ENCODE measurements at regions not wholly inside any gene's neighbourhood (a gene's known extent, or its start where the extent isn't known, plus 50 kb on each side); places are given as distances from the start of the nearest gene placed in this dataset.
"Not testable (repeated sequence)": the region's sequence is repeated elsewhere in the genome, so short reads cannot be mapped to it uniquely, and the experiment has no call there.

DNA sequence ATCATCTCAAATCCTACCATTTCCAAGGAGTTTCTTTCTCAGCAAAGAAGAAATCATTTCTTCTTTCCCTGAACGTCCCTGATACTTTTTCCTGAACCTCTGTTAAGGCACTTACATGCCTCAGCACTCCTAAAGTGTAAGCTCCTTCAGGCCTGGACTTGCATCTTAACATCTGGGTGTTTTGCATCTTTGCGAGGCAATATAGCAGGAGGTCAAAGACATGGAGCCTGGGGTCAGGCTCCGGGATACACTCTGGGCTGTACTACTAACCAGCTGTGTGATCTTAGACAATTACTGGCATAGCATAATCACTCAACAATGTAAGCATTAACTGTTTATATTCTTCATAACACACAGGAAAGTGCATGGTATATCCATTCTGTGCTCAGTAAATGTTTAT, 275.5 kb upstream of the BOD1L1 start:
- no peak for DNase-seq

DNA sequence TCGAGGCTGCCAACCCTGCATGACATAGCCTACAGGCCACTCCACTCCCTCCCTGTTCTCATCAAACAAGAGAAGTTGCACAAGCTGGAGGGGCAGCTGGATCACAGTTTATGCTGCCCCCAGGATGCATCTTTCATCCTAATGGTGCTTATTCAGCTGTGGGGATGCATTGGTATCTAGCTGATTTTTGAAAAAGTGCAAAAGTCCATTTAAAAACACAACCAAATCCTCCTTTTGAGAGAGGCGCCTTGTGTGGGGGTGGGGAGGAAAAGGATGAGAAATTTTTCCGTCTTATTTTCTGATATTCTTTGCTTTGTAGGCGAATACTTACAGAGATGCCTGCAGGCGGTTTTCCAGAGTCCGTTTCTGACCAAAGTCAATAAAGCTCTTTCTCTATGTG, 276.4 kb upstream of the BOD1L1 start:
- no peak for DNase-seq

DNA sequence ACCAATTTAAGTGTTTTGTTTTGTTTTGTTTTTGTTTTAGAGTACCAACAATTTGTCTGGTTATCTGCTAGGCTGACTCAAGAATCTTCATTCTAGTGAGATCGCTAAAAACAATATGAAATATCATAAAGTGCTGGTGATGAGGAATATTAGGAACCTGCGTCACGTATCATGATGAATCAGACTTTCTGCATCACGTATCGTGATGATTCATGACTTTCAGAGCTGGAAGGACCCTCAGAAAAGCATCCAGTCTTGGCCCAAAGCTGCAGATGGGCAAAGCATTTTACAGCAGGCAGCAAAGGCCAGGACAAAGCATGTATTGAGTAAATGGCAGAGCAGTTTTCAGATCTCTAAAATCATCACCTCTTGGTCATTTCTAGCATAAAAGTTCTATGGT, 278.0 kb upstream of the BOD1L1 start:
- no peak for DNase-seq

DNA sequence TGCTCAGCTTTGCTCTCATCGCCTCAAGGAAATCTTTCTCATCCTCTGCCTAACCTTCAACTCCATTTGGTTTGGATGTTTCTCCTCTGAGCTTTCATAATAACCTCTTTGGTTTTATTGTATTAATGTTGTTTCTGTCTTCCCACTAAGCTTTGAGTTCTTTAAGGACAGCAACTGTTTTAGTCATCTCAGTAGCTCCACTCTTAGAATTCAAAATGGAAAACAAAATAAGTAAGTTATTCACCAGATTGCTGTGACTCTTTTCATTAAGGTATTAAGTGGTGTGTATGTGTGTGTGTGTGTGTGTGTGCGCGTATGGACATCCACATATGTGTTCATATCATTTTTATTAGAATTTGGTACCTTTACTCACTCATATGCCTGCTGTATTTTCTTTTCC, 279.2 kb upstream of the BOD1L1 start:
- DNase-seq: no peak

DNA sequence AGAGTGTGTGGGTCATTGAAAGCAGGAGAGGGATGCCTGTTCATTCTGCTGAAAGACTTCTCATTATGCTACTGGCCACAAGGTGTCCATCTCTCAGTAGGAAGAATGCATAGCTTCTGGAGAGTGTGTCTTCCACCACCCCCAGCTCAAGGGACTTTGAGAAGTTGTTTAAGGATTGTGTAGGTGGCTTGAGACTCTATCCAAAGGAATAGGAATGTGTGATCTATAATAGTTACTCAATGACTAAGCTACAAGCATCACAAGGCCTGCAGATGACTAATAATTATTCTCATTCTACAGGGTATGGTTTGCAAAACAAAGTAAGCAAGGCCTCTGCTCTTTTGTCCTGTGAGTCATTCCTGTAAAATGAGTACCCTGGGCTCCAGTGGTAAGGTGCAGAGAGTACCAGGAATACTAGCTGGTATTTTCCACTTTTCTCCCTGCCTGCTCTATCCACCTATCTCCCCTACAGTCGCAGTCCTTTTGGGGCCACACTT, 279.8 kb upstream of the BOD1L1 start:
- no peak for DNase-seq

DNA sequence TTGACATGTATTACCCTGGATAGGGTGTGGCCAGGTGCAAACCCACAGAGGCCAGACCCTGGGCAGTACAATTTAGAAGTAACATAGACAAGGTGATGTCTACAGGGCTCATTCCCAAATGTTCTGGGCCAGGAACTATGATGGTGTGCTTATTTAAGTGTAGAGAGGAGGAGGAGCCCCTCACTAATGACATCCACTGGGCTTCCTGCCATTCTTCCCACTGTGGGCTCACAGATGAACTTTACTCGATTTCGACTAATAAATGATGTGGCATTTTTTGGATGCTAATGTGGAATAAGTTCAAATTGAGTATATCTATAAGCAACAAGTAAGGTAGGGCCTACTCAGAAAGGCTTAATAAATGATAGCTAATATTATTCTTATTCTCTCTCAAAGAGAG, 280.9 kb upstream of the BOD1L1 start:
- DNase-seq: no peak

DNA sequence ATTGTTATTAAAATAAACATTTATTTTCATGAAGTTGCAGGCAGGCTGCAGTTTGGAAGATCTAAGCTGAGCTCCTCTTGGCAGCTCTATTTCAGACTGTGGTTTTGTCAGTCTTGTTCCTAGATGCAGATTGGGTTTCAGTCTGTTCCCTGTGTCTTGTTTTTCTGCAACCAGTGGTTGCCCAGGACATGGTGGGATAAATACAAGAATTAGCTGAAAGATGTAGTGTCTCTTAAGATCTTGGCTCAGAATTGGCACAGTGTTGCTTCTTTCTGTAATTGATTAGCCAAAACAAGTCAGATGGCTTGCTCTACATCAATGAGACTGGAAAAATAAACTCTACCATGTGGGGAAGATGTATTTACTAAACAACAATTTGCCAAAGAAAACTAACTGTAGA, 283.0 kb upstream of the BOD1L1 start:
- no peak for DNase-seq

DNA sequence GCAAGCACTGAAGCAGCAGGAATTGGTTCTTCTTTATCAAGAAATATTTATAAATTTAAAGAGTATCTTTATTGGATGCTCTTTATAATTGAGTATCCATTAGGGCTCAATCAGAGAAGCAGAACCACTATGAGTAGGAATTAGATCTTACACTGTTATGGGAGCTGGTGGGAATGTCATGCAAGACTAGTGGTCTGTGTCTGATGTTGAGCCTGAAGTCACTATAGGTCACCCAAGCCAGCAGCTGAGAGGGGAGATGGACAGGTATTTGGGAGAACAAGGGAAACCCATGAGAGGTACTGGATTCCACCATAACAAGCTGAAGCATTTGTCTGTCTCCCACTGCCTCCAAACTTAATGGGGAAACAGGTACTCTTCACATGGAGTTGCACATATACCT, 283.7 kb upstream of the BOD1L1 start:
- DNase-seq: no peak

DNA sequence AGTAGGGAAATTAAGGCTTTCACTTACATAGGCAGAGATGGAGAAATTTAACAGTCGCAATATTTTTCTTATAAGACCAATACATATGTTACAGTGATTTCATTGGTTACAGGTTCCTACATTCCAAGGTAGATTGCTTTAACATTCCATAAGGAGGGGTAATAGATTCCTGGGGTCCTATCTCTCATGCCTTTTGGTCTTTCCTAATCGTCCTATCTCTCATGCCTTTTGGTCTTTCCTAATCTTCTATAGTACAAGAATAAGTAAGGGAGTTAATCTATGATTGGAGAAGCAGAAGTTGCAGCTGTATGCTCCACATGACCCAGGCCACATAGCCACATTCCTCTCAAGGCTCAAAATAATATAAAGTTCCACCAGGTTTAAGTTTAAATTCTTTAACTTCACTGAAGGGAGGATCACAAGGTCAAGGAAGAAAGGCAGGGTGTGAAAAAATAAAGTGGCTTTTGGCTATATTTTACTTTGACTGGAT, 285.0 kb upstream of the BOD1L1 start:
- DNase-seq: no peak

DNA sequence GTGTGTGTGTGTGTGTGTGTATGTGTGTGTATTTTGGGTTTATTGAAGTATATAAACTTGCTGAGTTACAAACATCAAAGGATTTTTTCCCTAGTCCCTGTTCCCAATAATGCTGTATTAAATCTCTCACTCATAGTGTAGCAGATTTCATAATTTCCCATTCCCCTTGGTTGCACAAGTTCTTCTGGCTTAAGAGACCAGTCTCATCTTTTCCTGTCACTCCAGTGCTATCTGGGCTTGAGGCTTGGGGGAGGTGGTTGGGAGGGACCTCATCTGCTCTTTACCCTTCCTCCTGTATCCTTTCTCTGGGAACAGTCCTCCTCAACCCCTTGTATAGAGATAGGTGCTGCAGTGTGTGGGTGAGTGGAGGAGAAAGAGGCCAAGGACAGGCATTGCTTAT, 285.4 kb upstream of the BOD1L1 start:
- DNase-seq: no peak

DNA sequence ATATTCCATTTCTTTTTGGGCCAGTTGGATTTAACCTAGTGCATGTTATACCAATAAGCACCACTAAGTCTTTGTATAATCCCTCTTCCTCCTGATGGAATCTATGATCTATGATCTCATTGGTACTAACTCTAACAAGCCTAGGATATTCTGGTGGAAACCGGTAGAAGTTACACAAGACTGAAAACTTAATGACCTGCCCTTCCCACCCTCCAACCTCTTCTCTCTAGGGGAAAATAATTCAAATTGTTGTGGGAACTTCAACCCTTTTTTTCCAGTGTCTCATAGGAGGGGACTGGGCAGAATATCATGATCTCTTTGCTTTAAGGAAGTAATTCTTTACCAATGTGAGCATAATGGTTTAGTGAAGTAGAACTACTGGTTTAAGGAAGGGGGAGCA, 289.5 kb upstream of the BOD1L1 start:
- no peak for DNase-seq

DNA sequence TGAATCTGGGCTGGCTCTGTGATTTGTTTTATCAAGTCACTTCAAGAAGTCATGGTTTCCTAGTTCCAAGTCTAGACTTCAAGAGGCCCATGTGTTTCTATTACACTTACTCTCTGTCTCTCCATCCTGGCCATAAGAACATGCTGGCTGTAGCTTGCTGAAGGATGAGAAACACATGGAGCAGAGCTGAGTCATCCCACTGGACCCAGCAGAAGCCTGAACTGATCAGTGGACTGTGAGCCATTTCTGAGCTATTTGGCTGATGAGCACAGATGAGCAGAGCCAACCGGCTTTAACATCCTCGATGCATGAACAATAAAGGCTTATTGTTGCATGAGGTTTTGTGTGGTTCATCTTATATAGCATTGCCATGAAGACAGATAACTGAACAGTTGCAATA, 290.6 kb upstream of the BOD1L1 start:
- no peak for DNase-seq

DNA sequence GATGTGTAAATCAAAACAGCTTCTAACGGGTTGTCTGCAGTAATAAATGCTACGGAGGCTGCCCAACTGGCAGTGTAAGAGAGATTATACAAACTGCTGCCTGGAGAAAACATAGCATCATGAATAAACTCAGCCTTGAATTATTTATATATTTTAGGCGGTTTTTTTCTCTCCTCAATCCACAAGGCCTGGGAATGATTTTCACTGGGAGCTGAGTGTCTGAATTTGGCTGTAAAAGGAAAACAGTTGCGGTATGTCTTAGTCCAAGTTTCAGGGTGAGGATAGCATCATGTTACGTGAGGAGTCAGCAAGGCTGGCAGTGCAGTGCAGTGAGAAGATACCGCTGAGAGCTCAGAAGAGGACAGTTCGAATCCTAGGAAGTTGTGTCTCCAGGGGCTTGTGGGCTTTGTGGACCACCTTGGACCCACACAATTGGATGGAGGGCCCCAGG, 291.5 kb upstream of the BOD1L1 start:
- no peak for DNase-seq

DNA sequence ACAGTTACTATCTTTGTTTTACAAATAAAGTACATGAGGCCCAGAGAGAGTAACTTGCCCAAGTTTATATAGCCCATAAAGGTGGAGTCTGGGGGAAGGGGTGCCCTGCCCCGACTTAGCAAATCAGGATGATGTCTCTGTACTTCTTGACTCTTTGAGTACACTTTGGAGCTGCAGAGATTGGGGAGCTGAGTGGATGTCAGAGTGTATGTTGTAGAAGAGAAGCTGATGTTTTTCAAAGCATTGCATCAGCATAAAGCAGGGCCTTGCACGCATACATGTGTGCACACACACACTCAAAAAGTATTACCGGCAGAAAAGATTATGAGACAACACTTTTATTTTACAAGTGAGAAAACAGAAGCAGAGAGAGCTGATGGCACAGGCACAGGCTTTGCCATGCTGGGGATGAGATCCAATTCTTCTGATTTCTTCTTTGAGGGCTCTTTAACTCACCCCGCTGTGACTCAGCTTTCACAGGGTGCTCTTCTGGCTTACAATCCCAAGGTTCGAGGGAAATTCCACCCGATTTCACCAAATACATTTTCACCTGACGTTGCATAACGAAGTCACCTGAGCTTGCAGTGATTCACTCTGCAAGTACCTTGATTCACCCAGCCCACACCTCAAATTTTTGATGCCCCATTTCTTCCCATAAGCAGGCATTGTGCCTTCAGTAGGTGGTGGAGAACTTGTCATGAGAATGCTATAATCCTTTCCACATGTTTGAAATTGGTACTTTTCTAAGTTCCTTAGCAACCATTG, 292.8 kb upstream of the BOD1L1 start:
- DNase-seq: no peak

DNA sequence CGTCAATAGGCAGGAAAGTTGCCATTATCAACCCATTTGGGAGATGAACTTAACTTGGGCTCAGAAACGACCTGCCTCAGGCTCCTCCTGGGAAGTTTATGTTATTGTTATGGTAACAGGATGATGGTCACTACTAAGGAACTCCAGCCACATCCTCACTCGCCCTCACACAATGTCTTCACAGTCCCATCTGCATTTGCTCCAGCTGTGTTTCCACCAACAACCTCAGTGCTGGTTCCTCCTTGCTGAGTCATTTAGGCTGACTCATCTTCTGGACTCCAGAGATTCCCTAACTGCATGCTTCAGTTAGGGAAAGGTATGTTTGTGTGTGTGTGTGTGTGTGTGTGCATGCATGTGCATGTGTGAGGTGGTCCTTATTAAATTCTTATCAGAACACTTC, 293.4 kb upstream of the BOD1L1 start:
- no peak for DNase-seq

DNA sequence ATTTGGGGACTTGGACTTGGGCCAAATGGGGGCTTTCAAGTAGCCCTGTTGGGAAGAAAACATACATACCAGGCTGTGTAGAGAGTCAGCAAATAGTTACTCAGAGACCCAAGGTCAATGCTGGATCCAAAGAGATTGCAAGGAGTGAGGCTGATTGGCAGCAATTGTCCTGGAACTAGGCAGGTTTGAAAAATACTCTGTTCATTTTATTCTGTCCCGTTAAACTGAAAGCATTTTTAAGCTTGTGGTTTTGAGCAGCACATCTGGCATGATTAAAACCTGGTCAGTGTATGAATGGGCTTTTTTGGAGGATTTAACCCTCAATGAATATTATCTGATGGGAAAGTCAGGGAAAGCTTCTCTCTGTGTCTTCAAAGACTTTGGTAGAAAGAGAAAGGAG, 294.3 kb upstream of the BOD1L1 start:
- DNase-seq: no peak

DNA sequence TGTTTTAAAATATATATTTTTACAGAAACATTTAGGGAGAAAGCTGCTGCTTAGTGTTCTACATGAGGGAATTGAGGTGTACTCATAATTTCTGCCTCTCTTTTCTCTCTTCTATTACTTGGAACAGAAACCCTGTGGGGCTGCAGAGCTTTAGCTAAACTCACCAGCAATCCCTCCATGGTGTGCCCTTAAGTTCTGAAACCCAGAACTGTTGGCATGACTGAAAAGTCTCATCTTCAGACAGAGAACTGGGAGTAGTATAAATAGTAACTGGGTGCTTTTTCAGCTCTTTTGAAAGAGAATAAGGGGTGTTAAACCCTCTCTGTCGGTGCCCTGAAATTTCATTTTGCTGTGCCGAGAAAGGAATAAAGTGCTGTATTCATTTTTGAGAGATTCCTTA, 294.9 kb upstream of the BOD1L1 start:
- DNase-seq: no peak

DNA sequence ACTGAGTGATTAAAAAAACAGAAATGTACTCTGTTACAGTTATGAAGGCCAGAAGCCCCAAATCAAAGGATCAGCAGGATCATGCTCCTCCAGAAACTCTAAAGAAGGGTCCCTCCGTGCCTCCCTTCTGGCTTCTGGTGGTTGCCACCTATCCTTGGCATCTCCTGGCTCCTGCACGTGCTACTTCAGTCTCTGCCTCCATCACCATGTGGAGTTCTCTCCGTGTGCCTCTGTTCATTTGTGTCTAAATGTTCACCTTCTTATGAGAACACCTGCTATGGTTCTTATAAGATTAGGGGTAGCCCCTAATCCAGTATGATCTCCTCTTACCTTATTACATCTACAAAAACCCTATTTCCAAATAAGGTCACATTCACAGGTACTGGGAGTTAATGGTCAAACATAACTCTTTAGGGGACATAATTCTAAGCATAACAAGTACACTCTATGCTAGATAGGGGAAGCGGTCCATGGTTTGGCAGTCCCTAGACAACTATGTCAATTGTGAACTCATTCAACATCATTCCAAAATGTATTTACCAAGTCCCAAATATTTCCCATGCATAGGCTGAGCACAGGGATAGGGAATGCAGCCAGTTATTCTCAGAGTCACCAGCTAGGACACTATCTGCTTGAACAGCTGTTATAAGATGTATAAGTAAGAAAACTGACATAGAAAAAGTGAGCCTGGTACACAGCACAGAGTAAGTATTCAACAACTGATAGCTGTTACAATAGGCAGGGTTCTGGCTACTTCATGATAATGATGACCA, 295.5 kb upstream of the BOD1L1 start:
- DNase-seq: no peak

DNA sequence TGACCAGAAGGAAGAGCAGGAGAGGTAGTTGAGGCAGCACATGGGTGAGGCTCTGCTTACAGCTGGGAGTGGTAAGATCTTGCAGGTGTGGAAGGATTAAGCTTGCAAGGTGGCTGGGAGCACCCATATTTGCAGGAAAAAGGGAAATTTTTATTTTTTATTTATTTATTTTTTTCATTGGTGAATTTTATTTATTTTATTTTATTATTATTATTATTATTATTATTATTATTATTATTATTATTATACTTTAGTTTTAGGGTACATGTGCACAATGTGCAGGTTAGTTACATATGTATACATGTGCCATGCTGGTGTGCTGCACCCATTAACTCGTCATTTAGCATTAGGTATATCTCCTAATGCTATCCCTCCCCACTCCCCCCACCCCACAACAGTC, 297.4 kb upstream of the BOD1L1 start:
- not testable (repeated sequence) for DNase-seq

DNA sequence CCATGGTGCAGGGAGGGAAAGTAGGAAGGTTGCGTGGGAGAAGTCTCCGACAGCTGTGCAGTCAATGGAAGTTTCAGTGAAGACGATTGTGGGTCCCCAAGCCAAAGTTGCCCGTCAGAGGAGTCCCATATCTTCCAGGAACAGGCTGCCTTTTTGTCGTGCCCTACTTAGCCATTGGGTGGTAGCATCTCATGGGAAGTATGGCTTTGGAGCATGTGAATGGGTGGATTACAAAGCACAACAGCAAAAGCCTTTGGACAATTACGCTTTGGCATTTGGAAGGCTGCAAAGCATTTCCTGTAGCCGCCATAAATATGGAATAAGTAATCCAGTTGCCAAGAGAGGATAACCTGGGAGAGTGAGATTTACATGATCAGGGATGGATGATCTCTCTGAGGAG, 300.7 kb upstream of the BOD1L1 start:
- no peak for DNase-seq

DNA sequence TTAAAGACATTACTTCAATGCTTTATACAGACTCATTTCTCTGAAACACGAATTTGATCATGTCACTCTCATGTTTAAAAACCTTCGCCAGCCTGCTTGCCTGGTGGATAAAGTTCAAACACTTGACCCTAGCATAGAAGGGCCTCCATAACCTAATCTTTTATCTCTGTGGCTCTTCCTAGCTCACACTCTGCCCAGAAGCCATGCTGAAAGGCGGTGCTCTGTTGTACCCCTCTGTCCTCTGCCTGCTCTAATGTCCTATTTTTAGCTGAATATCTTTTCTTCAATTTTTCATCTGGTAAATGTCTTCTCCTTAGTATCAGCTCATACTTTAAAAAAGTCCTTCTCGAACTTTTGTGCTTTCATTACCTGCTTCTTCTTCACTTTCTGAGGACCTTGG, 302.6 kb upstream of the BOD1L1 start:
- no peak for DNase-seq

DNA sequence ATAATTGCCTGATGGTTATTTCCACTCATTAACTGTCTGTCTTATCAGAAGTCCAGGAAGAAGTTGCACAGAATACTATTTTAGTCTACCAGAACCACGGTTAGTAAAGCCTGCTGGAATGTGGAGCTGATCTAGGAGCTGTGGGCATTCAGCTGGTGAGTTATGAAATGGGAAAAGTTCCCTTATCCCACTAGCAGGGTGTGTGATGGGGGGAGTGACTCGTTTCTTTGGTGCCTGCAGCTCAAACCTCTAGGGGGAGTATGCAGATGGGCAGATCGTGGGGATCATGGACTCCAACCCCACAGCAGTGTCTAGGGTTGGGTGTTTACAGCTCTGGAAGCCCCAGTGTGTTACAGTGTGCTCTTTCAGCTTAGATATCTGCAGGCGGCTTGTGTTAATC, 305.7 kb upstream of the BOD1L1 start:
- DNase-seq: no peak

DNA sequence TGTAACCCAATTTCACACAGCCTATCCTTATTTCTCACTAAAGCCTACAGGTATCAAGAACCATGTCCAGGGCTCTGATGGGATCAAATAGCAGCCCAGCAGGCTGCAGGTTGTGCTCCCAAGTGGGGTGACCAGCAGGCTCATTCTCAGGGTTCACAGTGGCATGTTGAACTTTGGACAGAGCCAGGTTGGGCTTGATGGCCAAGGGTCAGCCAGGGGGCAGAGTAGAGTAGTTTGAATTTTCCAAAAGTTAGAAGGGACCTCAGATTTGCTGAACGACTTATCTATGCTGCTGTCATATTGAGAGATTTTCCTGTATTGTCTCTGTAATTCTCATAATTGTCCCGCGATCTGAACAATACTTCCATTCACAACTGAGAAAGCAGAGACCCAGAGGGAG, 310.8 kb upstream of the BOD1L1 start:
- DNase-seq: no peak

DNA sequence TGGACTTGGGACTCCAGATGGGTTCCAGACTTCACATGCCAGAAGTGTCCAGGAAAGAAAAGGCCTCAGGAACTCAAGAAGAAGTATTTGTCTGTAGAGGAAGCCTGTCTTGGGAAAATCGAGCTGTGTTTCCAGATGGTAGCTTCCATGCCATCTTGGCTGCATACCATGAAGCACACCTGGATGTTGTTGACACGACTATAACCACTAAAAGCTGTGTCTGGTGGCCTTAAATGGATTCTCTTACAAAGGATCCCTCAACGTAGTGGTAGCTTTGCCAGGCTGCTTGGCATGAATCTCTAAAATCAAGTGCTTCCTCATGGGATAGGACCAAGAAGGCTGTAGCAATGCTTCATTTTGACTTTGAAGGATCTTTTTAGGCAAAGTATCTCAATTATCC, 313.4 kb upstream of the BOD1L1 start:
- no peak for DNase-seq

All from NCI-H1436 treated with DMSO at 0.1 percent for 48 hours (cell line).